Activated CD4-positive, alpha-beta T cell treated with anti-CD3 and anti-CD28 coated beads, Interleukin-2, amount 50 U/mL, for 16 hours (primary cell): ENCODE measurements at regions not wholly inside any gene's neighbourhood (a gene's known extent, or its start where the extent isn't known, plus 50 kb on each side); places are given as distances from the start of the nearest gene placed in this dataset.

Experiments used
- DNase-seq: peaks from one replicate; pipeline ENCODE4 v3.0.0-alpha.2; 2020

DNA sequence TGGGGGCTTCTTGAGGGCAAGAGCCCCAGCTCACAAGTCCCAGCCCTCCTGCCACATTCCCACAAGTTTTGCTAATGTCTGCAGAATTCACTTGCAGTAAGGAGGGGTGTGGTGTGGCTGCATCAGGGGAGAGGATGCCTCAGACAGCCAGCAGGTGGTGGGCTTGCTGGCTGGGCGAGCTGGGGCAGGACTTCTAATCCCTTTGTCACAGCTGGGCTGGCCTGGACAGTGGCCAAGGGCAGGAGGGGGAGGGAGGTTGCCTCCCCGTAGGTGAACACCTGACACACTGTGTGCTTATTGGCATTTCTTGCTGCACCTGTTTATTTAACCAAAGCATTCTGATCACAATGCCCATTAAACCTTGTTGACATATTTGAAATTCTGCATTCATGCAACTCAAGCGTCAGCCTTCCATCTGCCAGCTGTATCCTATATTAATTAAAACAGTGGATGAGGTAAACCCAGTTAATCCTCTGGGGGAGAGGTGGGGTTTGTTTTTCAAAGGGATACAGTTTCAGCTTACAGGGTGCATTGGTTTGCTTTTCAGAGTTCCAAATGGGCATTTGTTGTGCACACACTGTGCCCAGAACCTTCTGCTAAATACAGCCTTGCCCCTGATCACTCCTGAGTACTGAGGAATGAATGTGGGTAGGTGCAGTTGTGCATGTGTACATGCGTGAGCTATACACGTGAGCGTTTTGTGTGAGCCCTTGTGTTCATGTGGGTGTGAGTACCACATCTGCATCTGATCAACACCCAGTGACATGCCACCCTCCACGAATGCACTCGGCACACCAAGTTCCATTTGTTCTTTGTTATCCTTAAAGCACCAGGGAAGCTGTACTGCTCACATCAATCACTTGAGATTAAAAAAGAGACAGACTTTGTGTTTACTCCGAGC lies 268.7 kb downstream of the XXYLT1 start:
- DNase-seq = no peak

DNA sequence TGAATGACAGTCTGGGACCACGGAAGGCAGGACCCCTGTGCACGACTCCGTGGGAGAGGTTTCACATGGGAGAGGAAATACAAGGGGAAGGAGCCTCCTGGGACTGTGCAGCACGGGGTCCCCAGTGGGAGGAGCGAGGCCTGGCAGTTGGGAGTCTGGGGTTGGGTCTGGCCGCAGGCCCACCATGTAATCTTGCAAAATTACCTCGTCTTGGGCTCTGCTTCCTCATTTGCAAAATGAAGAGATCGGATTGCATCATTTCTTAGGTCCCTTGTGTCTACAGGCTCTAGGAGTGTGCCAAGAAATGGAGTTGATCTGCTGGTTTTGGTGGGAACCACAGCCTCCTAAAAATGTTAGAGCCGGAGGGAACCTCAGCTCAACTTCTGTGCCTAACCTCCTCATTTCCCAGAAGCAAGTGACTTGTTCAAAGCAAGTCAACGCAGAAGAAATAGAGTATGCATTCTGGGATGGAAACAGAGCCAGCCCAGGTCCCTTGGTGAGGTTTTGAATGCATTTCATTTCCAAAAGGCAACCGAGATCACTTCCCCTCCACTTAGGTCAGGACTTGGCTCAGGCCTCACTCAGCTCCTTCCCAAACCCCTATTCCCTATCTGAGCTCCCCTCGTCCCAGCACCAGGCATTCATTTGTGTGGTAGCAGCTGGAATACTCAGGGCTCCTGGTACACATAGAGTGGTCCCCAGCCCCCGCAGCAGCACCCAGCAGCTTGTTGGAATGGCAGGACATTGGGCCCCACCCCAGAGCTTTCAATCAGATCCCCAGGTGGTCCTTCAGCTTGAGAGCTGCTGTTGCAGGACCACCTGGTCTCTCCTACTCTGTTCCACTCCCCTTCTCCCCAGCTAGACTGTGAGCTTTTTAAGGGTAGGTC lies 267.7 kb downstream of the XXYLT1 start:
- DNase-seq = no peak

GRCh38 chr3:195003893-195004289 lies 267.1 kb downstream of the XXYLT1 start:
- DNase-seq = no peak

DNA sequence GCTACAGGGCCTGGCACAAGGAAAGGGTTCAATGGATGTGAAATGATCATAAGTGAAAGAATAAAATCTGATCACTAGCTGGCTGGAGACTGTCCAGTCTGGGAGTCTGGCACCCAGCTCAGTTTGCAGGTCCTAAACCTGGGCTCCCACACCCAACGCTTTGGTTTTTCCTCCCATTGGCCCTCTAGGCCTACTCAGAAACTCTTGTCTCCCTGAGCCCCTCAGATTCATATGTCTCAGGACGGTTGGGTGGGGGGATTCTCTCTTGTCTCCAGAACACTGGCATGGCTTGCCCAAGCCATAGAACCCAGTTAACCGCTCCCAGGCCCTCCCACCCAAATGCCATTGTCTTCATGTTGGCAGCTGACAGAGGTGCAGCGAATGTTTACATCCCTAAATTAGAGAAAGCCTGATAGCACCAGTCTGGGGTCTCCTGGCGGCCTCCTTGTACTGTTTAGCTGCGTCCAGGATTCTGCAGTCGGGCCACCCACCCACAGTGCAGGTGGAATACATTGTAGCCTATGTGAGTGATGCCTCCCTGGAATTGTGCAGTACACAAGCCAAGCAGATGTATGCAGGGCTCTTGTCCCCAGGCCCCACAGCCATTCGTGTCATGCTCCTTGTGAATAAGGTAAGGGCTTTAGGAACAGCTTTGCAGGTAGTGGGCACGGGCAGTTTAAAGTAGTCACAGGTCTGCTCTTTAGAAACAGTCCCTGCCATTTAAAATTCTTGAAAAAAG lies 266.3 kb downstream of the XXYLT1 start:
- DNase-seq = no peak

- no peak for DNase-seq
Observed at GRCh38 chr3:195005251-195005620, 265.7 kb downstream of the XXYLT1 start.

DNA sequence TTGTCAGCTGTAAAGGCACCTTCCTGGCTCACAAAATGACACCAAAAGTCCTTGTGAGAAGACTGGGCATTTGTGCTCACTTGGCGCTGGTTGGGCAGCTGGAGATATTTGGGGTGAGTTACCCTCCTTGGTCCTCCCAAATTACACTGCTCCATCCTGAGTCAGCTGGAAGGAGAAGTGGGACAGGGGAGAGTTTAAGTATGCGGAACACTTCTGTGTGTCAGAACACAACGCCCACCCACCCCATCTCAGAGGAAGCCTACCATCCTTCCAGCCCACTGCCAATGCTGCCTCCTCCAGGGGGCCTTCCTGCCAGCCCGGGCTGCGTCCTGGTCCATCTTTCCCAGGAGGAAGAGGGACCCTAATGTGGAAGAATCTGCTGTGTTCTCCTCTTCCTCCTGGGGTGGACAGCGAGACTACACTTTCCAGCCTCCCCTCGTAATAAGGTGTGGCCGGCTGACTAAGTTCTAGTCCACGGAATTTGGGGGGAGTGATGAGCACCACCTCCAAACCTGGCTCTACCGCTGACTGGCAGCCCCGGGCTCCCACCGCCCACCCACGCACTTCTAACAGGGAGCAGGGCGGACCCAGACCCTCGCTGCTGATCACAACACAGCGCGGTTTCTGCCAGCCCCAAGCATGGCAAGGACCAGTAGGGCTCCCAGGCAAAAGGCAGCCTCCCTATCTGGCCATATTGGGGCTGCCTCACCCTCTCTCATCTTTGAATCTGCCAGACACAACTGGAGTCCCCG lies 265.0 kb downstream of the XXYLT1 start:
- DNase-seq = no peak

DNA sequence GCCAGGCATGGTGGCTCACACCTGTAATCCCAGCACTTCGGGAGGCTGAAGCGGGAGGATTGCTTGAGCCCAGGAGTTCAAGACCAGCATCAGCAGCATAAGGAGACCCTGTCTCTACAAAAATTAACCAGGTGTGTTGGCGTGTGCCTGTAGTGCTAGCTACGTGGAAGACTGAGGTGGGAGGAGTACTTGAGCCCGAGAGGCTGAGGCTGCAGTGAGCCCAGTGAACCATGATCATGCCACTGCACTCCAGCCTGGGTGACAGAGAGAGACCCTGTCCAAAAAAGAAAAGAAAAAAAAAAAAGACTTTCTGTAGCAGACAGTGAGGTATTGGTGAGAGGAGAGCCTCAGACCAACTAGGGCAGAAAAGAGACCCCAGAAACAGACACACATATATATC lies 263.8 kb downstream of the XXYLT1 start:
- DNase-seq = no peak

DNA sequence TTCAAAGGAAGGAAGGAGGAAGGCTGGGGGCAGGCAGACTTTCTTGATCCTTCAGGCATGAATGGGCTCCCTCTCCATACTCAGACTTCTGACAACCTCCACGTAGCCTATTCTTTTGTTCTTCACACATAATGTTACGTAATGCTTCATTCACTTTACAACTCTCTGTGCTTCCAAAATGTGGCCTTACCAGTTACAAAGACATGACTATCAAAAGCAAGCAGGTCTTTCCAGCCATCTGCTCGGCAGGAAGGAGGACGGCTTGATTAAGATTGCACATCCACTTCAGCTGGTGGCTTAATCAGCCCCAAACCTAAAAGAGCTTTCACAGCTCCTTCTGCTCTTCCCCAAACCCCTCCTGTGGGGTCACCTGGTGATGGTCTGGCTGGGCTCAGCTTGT lies 263.2 kb downstream of the XXYLT1 start:
- DNase-seq = no peak

DNA sequence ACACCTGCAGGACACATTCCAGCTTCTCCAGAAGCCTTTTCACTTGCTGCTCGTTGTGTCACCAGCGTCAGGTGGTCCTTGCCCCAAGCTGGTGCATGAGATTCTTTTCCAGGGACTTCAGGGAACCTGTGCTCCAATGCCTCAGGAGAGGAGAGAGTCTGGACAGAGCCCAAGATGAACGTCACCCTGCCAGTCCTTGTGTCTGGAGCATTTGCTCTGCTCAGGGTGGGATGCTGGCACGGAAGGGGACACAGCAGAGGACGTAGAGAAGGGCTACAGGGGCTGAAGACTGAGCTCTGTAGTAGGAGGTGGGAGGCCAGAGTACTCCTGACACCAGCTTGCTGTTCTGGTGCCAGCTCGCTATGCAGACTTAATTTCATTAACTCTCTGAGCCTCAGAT lies 262.1 kb downstream of the XXYLT1 start:
- DNase-seq = no peak

- DNase-seq = no peak
Observed at GRCh38 chr3:195009616-195010015, 261.3 kb downstream of the XXYLT1 start.

- no peak for DNase-seq
Observed at GRCh38 chr3:195010551-195011100, 260.3 kb downstream of the XXYLT1 start.

DNA sequence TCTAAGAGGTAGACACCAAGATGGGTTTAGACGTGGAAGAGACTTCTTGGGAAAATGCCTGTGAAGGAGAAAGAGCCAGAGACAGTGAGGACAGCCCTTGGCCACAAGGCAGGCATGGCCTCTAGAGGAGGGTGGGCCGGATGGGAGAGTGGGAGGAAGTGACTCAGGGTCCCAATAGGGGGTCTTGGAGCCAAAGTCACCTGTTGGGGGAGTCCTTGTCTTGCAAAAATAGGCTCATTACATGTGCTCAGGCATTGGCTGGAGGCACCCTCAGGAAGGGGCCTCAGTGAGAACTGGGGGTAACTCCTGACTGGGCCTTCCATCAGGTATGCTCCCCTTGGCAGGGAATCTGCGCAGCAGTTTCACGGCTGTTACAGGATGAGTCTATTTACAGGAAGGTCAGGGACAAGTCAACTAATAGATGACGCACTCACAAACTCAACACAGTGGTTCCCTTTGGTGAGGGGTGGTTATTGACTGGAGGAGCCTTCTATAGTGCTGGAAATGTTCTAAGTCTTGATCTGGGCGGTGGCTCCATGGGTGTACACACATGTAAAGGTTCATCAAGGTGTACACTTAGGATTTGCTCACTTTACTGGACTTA lies 259.6 kb downstream of the XXYLT1 start:
- DNase-seq = no peak

GRCh38 chr3:195012100-195012499 lies 258.9 kb downstream of the XXYLT1 start:
- DNase-seq = no peak

- no peak for DNase-seq
Observed at GRCh38 chr3:195012571-195012970, 258.4 kb downstream of the XXYLT1 start.

DNA sequence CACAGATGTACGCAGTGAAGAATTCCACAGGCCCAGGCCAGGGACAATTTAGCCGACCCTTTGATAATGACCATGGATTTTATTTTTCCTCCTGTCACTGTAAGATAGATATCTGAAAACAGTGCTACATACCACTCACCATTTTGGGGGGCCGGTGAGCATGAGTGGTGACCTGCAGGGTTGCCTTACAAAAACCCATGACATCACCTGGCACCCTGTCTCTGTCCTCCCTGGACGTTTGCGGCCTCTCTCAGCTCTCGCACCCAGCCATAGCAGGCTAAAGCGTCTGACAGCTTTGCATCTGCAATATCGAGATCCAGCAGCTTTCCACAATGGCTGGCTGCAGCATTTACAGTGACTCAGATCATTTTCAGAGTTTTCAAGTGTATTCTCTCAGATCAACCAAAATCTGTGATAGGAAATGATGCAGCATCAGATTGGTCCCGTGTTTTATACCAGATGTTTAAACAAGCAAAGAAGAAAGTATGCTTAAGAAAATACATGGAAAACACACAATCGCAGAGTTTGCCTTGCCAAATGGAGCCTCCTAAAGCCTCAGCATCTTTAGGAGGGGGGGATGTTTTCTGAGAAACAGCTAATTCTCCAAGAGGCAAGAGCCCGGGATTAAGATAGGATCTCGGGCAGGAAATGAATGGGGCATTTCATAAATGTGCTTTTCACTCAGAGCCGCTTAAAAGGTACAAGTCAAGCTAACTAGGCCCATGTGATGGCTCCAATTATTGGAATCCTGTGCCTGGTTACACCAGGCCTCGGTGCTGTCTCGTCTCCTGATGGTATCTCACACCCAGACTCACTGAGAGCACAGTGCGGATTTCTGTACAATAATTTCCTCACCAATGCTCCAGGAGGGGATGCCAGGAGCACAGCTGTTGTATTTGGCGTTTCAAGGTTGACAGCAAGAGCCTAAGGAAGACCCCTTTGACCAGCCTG lies 257.3 kb downstream of the XXYLT1 start:
- no peak for DNase-seq

DNA sequence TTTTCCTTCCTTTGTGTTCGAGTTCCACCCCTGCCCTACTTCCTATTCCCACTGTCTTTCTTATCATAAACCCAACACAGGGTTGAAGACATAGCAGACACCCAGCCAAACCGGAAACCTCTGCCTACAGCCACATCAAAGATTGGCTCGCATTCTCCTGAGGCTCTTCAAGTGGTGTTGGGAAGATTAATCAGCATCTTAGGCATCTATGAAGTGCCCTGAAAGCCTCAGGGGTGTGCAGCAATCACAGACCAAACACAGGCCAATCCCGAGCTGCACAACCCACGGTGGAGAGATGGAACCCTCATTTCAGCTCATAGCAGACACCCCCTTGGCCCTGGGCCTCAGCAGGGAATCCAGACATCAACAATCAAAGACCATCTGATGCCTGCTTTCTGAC lies 255.9 kb downstream of the XXYLT1 start:
- DNase-seq = no peak

- no peak for DNase-seq
Observed at GRCh38 chr3:195017151-195017550, 253.8 kb downstream of the XXYLT1 start.
